ENCODE measurements at regions not wholly inside any gene's neighbourhood (a gene's known extent, or its start where the extent isn't known, plus 50 kb on each side); places are given as distances from the start of the nearest gene placed in this dataset.

DNA sequence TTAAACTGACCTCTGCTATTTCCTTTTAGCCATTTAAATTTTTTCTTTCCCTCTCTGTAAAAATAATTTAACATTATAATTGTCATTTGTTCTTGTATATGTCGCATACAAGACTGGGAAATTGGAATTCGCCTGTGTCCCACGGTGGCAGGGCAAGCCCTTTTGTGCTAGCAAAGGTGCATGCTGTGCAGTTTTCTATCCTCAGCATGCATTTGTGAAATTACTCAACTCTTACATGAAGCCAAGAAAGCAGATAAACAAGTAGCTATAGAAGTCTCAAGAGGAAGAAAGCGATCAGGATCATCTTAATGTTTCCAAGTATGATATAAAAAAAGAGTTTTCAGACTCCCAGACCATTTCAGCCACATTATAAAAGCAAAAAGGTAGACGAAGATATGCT is 392.6 kb upstream of the CHST9 start:
- TF ChIP-seq, protein P1, sequence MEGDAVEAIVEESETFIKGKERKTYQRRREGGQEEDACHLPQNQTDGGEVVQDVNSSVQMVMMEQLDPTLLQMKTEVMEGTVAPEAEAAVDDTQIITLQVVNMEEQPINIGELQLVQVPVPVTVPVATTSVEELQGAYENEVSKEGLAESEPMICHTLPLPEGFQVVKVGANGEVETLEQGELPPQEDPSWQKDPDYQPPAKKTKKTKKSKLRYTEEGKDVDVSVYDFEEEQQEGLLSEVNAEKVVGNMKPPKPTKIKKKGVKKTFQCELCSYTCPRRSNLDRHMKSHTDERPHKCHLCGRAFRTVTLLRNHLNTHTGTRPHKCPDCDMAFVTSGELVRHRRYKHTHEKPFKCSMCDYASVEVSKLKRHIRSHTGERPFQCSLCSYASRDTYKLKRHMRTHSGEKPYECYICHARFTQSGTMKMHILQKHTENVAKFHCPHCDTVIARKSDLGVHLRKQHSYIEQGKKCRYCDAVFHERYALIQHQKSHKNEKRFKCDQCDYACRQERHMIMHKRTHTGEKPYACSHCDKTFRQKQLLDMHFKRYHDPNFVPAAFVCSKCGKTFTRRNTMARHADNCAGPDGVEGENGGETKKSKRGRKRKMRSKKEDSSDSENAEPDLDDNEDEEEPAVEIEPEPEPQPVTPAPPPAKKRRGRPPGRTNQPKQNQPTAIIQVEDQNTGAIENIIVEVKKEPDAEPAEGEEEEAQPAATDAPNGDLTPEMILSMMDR (IDR thresholded peaks at IDR 0.05; ENCODE audit: insufficient read depth, low read depth, low read length) = no peak
- TF ChIP-seq EZH2 (IDR thresholded peaks at IDR 0.05; ENCODE audit: insufficient read depth, low read length) = no peak

Measured in astrocyte (in vitro differentiated cells and primary cell).